Tibial nerve (tissue), 3 donors: ENCODE measurements at regions not wholly inside any gene's neighbourhood (a gene's known extent, or its start where the extent isn't known, plus 50 kb on each side); places are given as distances from the start of the nearest gene placed in this dataset.

Source experiments
- POLR2A ChIP-seq, 2 donors: fragments of 450-650 bp; IDR thresholded peaks; one replicate each; pipeline ENCODE4 v1.6.1; 2017; ENCODE audit warnings: antibody characterized with exemption in 2 of 2, mild to moderate bottlenecking in 2 of 2, moderate library complexity in 2 of 2
- TF ChIP-seq, protein P1 (sequence below), 5 experiments: fragments of 200-600 bp in 3 of 5; fragments of 450-650 bp in 2 of 5; sonication (generic) in 3 of 5; IDR thresholded peaks; one replicate each; pipeline ENCODE4 v1.5.1; 2016 to 2019; ENCODE audit warnings: antibody characterized with exemption in 5 of 5, mild to moderate bottlenecking in 3 of 5, moderate library complexity in 2 of 5

DNA sequence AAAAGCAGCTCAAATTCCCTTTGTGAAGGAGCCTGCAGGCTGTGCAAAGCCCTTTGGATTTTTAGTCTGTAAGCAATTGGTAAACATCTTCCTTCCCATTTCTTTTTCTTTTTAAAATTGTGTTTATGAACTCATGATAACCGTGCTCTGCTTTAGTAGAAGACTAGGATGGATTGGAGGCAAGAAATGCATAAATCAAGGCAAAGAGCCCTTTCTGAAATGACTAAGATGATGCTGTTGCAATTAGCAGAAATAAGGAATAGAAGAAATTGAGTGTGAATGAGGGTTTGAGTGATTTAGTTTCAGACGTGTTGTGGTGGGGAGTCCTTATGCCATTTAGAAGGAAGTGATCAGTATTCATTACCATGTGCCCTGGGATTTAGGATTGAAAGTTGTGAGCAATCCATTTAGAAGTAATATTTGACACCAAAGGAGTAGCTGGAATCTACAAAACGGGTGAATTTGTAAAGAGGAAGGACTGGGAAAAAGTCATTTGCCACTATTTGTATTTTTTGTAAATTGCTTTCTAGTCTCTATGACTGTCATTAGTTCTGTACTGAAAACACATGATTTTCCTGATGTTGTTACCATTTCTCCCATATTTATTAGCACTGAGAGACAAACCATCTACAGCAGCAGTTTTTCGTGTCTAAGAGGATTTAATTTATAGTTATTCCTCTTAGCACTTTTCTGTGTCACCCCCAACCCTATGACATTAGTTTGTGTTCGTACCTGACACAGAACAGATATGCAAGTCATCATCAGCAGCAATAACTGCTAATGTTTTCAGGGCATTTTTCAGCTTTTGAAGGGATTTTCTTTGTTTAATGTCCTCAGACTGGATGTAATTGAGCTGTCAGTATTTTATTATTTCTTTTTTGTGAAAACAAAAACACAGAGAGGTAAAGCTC lies 265.0 kb downstream of the UTRN start:
- TF ChIP-seq, protein P1, sequence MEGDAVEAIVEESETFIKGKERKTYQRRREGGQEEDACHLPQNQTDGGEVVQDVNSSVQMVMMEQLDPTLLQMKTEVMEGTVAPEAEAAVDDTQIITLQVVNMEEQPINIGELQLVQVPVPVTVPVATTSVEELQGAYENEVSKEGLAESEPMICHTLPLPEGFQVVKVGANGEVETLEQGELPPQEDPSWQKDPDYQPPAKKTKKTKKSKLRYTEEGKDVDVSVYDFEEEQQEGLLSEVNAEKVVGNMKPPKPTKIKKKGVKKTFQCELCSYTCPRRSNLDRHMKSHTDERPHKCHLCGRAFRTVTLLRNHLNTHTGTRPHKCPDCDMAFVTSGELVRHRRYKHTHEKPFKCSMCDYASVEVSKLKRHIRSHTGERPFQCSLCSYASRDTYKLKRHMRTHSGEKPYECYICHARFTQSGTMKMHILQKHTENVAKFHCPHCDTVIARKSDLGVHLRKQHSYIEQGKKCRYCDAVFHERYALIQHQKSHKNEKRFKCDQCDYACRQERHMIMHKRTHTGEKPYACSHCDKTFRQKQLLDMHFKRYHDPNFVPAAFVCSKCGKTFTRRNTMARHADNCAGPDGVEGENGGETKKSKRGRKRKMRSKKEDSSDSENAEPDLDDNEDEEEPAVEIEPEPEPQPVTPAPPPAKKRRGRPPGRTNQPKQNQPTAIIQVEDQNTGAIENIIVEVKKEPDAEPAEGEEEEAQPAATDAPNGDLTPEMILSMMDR (IDR thresholded peaks at IDR 0.05), result no peak
- TF ChIP-seq POLR2A (IDR thresholded peaks at IDR 0.05), result no peak
